K562 (cell line): ENCODE measurements at regions not wholly inside any gene's neighbourhood (a gene's known extent, or its start where the extent isn't known, plus 50 kb on each side); places are given as distances from the start of the nearest gene placed in this dataset.

Experiments used
- CREM ChIP-seq: IDR thresholded peaks from 2 replicates; pipeline ENCODE4 v1.6.1; 2014; ENCODE audit warnings: antibody characterized with exemption, low read depth
- GATA2 ChIP-seq: sonication (generic); formaldehyde crosslinking; IDR thresholded peaks from 2 replicates; pipeline ENCODE4 v1.4.0; 2020; ENCODE audit warnings: mild to moderate bottlenecking, missing genetic modification reagents
- L3MBTL2 ChIP-seq: fragments of 450-650 bp; IDR thresholded peaks from 2 replicates; pipeline ENCODE4 v1.6.1; 2016; ENCODE audit warnings: mild to moderate bottlenecking, moderate library complexity
- MYBL2 ChIP-seq, 2 experiments: fragments of 450-650 bp in 1 of 2; sonication (generic) in 1 of 2; formaldehyde crosslinking in 1 of 2; IDR thresholded peaks; 2 replicates each; pipeline versions ENCODE4 v1.6.1 to v1.8.1; 2017 to 2022; ENCODE audit warnings: borderline replicate concordance in 1 of 2, inconsistent platforms in 1 of 2, low read depth in 1 of 2, mild to moderate bottlenecking in 1 of 2, missing genetic modification reagents in 1 of 2, moderate library complexity in 1 of 2
- NFE2L1 ChIP-seq: fragments of 450-650 bp; IDR thresholded peaks from 2 replicates; pipeline ENCODE4 v1.6.1; 2016; ENCODE audit warnings: missing genetic modification characterization, low read depth, mild to moderate bottlenecking, missing compliant biosample characterization, moderate library complexity, borderline replicate concordance
- POLR2A ChIP-seq: fragments of 450-650 bp; conservative IDR thresholded peaks from 2 replicates; pipeline ENCODE4 v1.6.1; 2016
- RCOR1 ChIP-seq, 2 experiments: IDR thresholded peaks; 2 replicates each; pipeline ENCODE4 v1.6.1; 2012; ENCODE audit warnings: low read depth in 2 of 2, low read length in 2 of 2, borderline replicate concordance in 1 of 2, improper control_type of control experiment in 1 of 2
- RFX5 ChIP-seq: IDR thresholded peaks from 2 replicates; pipeline ENCODE4 v1.6.1; 2011; ENCODE audit warnings: low read depth, mild to moderate bottlenecking, improper control_type of control experiment, low read length
- U2AF1 ChIP-seq: fragments of 200-400 bp; formaldehyde crosslinking; optimal IDR thresholded peaks from 2 replicates; pipeline ENCODE3; 2017; ENCODE audit warnings: mild to moderate bottlenecking, low read depth, low read length, moderate library complexity
- YBX1 ChIP-seq: fragments of 450-650 bp; IDR thresholded peaks from 2 replicates; pipeline ENCODE4 v1.7.1; 2016; ENCODE audit warnings: mild to moderate bottlenecking
- ZFX ChIP-seq: sonication (generic); formaldehyde crosslinking; IDR thresholded peaks from 2 replicates; pipeline ENCODE4 v1.8.0; 2022; ENCODE audit warnings: mild to moderate bottlenecking, missing genetic modification reagents, moderate library complexity
- ZNF121 ChIP-seq: sonication (generic); formaldehyde crosslinking; conservative IDR thresholded peaks from 2 replicates; pipeline ENCODE4 v1.8.0; 2022; ENCODE audit warnings: missing genetic modification reagents
- TF ChIP-seq, protein P1 (sequence below): fragments of 450-650 bp; formaldehyde crosslinking; IDR thresholded peaks from 2 replicates; pipeline ENCODE4 v1.4.0; 2020; ENCODE audit warnings: mild to moderate bottlenecking, moderate library complexity
- TF ChIP-seq, protein P2 (sequence below), 3 experiments: IDR thresholded peaks in 2 of 3; conservative IDR thresholded peaks in 1 of 3; 2 replicates each; pipeline ENCODE4 v1.5.1; 2011 to 2012; ENCODE audit warnings: low read length in 3 of 3, mild to moderate bottlenecking in 3 of 3, control low read depth in 2 of 3, improper control_type of control experiment in 1 of 3, inconsistent platforms in 1 of 3, low read depth in 1 of 3, mixed read lengths in 1 of 3, moderate library complexity in 1 of 3; ENCODE audit not compliant: insufficient read depth in 2 of 3

DNA sequence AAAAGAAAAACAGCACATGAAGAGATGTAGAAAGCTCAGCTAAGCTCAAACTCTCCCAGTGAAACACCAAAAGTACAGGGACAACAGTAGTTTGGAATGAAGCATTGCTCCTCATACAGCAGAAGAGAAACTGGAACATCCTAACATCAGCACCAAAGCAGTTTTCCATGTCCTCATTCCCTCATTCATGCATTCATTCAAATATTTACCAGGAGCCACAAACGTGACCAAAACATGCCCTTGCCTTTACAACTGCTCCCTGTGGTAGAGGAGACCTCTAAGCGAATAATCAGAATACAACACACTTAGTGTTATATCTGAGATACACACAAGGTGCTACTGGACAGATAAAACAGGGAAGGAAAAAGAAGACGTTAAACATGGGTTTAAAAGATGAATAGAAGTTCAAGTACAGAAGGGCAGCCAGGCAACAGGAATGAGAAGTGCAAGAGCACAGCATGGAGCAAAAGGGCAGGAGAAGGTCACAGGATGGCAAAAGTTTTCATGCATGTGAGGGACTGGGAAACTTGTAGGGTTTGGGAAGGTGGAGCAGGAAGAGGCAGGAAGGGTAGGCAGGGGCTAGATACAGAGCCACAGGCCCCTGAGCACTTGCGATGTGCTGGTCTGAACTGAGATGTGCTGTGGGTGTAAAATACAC lies 58.5 kb upstream of the LMCD1 start:
- TF ChIP-seq YBX1 = no peak
- TF ChIP-seq RFX5 = no peak
- no peak for TF ChIP-seq L3MBTL2
- no peak for TF ChIP-seq POLR2A
- TF ChIP-seq RCOR1 (IDR thresholded peaks at IDR 0.05; ENCODE audit: borderline replicate concordance in 1 of 2, low read depth in 2 of 2, low read length in 2 of 2) = no peak
- TF ChIP-seq GATA2 (CRISPR knock-in tag) = no peak
- TF ChIP-seq, protein P1, sequence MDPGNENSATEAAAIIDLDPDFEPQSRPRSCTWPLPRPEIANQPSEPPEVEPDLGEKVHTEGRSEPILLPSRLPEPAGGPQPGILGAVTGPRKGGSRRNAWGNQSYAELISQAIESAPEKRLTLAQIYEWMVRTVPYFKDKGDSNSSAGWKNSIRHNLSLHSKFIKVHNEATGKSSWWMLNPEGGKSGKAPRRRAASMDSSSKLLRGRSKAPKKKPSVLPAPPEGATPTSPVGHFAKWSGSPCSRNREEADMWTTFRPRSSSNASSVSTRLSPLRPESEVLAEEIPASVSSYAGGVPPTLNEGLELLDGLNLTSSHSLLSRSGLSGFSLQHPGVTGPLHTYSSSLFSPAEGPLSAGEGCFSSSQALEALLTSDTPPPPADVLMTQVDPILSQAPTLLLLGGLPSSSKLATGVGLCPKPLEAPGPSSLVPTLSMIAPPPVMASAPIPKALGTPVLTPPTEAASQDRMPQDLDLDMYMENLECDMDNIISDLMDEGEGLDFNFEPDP (CRISPR knock-in tag) = no peak
- no peak for TF ChIP-seq ZFX (CRISPR knock-in tag)
- TF ChIP-seq MYBL2 (IDR thresholded peaks at IDR 0.05; ENCODE audit: low read depth) = no peak
- TF ChIP-seq MYBL2 (CRISPR knock-in tag; IDR thresholded peaks at IDR 0.05; ENCODE audit: borderline replicate concordance) = no peak
- no peak for TF ChIP-seq NFE2L1 (tag)
- TF ChIP-seq ZNF121 (CRISPR knock-in tag) = no peak
- TF ChIP-seq CREM = no peak
- TF ChIP-seq U2AF1 = no peak
- TF ChIP-seq, protein P2, sequence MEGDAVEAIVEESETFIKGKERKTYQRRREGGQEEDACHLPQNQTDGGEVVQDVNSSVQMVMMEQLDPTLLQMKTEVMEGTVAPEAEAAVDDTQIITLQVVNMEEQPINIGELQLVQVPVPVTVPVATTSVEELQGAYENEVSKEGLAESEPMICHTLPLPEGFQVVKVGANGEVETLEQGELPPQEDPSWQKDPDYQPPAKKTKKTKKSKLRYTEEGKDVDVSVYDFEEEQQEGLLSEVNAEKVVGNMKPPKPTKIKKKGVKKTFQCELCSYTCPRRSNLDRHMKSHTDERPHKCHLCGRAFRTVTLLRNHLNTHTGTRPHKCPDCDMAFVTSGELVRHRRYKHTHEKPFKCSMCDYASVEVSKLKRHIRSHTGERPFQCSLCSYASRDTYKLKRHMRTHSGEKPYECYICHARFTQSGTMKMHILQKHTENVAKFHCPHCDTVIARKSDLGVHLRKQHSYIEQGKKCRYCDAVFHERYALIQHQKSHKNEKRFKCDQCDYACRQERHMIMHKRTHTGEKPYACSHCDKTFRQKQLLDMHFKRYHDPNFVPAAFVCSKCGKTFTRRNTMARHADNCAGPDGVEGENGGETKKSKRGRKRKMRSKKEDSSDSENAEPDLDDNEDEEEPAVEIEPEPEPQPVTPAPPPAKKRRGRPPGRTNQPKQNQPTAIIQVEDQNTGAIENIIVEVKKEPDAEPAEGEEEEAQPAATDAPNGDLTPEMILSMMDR (IDR thresholded peaks at IDR 0.05 in 2 of 3, conservative IDR thresholded peaks at IDR 0.05 in 1 of 3; ENCODE audit: insufficient read depth in 2 of 3, low read depth in 1 of 3, low read length in 3 of 3) = no peak
